ENCODE measurements at regions not wholly inside any gene's neighbourhood (a gene's known extent, or its start where the extent isn't known, plus 50 kb on each side); places are given as distances from the start of the nearest gene placed in this dataset.

GRCh38 chr4:117868201-117868600 lies 166.1 kb upstream of the NDST3 start:
- BruUV-seq (replicated peaks): no TSS peak
- H3K27me3 ChIP-seq (ENCODE audit: control insufficient read depth in 2 of 2, insufficient read depth in 2 of 2, low read length in 2 of 2): no peaks in the 10 kb centered on the region
- no peaks in the 10 kb centered on the region for H3K9me1 ChIP-seq (replicated peaks; ENCODE audit: control insufficient read depth, extremely low read depth, insufficient read depth, low read length)
- H3K9ac ChIP-seq (replicated peaks; ENCODE audit: extremely low read depth, insufficient read depth, low read length): no peak overlapping the region
- no peak overlapping the region for H3K4me2 ChIP-seq (ENCODE audit: insufficient read depth, low read length)
- H3K4me1 ChIP-seq (ENCODE audit: control insufficient read depth, extremely low read depth, insufficient read depth, low read length): no peaks in the 10 kb centered on the region
- no peak overlapping the region for H3K27ac ChIP-seq (ENCODE audit: insufficient read depth, low read depth, low read length)
- intact Hi-C loops (cut with micrococcal nuclease): no loop called here
- dilution Hi-C loops (cut with MboI; ENCODE audit: extremely low pct_ligation_motif_present, low sequenced_read_pairs): no loop called here
- no peaks in the 10 kb centered on the region for H4K20me1 ChIP-seq (replicated peaks; ENCODE audit: control insufficient read depth, extremely low read depth, insufficient read depth, low read length)
- DNase-seq (ENCODE audit: low read depth, low spot score): no peak
- no peak for TF ChIP-seq POLR2AphosphoS5 (IDR thresholded peaks at IDR 0.05; ENCODE audit: insufficient read depth, low read depth, low read length)
- no peak for TF ChIP-seq JUN (IDR thresholded peaks at IDR 0.05; ENCODE audit: borderline replicate concordance, insufficient read depth, insufficient read length, low read depth)
- TF ChIP-seq EZH2 (IDR thresholded peaks at IDR 0.05; ENCODE audit: borderline replicate concordance, low read depth, low read length, severe bottlenecking): no peak
- TF ChIP-seq POLR2A (IDR thresholded peaks at IDR 0.05; ENCODE audit: low read depth, low read length): no peak
- no peak for TF ChIP-seq FOS (IDR thresholded peaks at IDR 0.05; ENCODE audit: borderline replicate concordance, insufficient read depth, low read length)
- TF ChIP-seq GATA2 (IDR thresholded peaks at IDR 0.05; ENCODE audit: insufficient read depth, insufficient read length, low read depth, low read length): no peak
- no peak for TF ChIP-seq MYC (IDR thresholded peaks at IDR 0.05; ENCODE audit: low read depth, low read length)
- no peak for TF ChIP-seq MAX (IDR thresholded peaks at IDR 0.05; ENCODE audit: insufficient read depth, insufficient read length)
- no peak for TF ChIP-seq CTCF (IDR thresholded peaks at IDR 0.05; ENCODE audit: extremely low read depth in 1 of 2, insufficient read depth in 1 of 2, low read depth in 1 of 2, low read length in 2 of 2)
- H2AFZ ChIP-seq (ENCODE audit: low read depth, low read length): no peak overlapping the region
- H3K9me3 ChIP-seq (replicated peaks; ENCODE audit: control insufficient read depth, insufficient read depth, low read length): no peaks in the 10 kb centered on the region
- no peaks in the 10 kb centered on the region for H3K79me2 ChIP-seq (ENCODE audit: control insufficient read depth, insufficient read depth, low read length)
- ChIA-PET CTCF (no interaction called here), POLR2A (no interaction called here)
- no peak for FAIRE-seq
- no peaks in the 10 kb centered on the region for H3K36me3 ChIP-seq (ENCODE audit: control insufficient read depth in 2 of 2, extremely low read depth in 1 of 2, insufficient read depth in 2 of 2, low read length in 2 of 2)
- H3K4me3 ChIP-seq (replicated peaks in 1 of 3; ENCODE audit: insufficient read depth in 1 of 3, low read depth in 1 of 3, low read length in 3 of 3): no peak overlapping the region
